Heart left ventricle (tissue), 16 donors: ENCODE measurements at regions not wholly inside any gene's neighbourhood (a gene's known extent, or its start where the extent isn't known, plus 50 kb on each side); places are given as distances from the start of the nearest gene placed in this dataset.

Experiments used
- ATAC-seq, 4 donors: fragments of 200-7000 bp; cut with Tn5 transposase; one replicate each; pipeline ENCODE4 v1.9.1; 2020 to 2022; ENCODE audit warnings: moderate library complexity in 4 of 4, mild to moderate bottlenecking in 3 of 4, moderate number of reproducible peaks in 1 of 4
- DNase-seq, 5 donors: peaks; one replicate each; pipeline ENCODE4 v3.0.0-alpha.2; 2020
- H3K27ac ChIP-seq, 12 donors: fragments of 200-600 bp; sonication (generic) in 4 of 12; one replicate each; pipeline versions ENCODE4 v1.5.0 to v1.8.0; 2016 to 2022; ENCODE audit warnings: mild to moderate bottlenecking in 2 of 12
- H3K27me3 ChIP-seq, 9 donors: fragments of 200-600 bp; sonication (generic) in 2 of 9; one replicate each; pipeline versions ENCODE4 v1.5.1 to v1.8.0; 2016 to 2022; ENCODE audit warnings: mild to moderate bottlenecking in 3 of 9
- H3K36me3 ChIP-seq, 9 donors: fragments of 200-600 bp; sonication (generic) in 2 of 9; one replicate each; pipeline versions ENCODE4 v1.5.0 to v1.8.0; 2018 to 2022; ENCODE audit warnings: mild to moderate bottlenecking in 2 of 9
- H3K4me1 ChIP-seq, 12 donors: fragments of 200-600 bp; sonication (generic) in 4 of 12; one replicate each; pipeline versions ENCODE4 v1.5.0 to v1.8.0; 2016 to 2022; ENCODE audit warnings: mild to moderate bottlenecking in 3 of 12
- H3K4me3 ChIP-seq, 12 donors: fragments of 200-600 bp; sonication (generic) in 4 of 12; one replicate each; pipeline versions ENCODE4 v1.5.0 to v1.8.0; 2017 to 2022; ENCODE audit warnings: mild to moderate bottlenecking in 9 of 12, moderate library complexity in 4 of 12
- H3K9me3 ChIP-seq, 12 donors: fragments of 200-600 bp; sonication (generic) in 4 of 12; one replicate each; pipeline versions ENCODE4 v1.5.0 to v1.8.0; 2016 to 2022; ENCODE audit warnings: mild to moderate bottlenecking in 1 of 12
- CTCF ChIP-seq, 12 donors: fragments of 200-600 bp; sonication (generic) in 4 of 12; IDR thresholded peaks; one replicate each; pipeline versions ENCODE4 v1.5.0 to v1.8.0; 2018 to 2022; ENCODE audit warnings: antibody characterized with exemption in 12 of 12, mild to moderate bottlenecking in 5 of 12
- POLR2A ChIP-seq, 2 donors: fragments of 450-650 bp; IDR thresholded peaks; one replicate each; pipeline ENCODE4 v1.6.1; 2017; ENCODE audit warnings: antibody characterized with exemption in 2 of 2, mild to moderate bottlenecking in 2 of 2, moderate library complexity in 2 of 2
- WGBS, 4 donors: extraction: QIAGEN DNeasy Blood & Tissue Kit in 2 of 4; methylation state at CpG; one replicate each; pipeline versions ENCODE4 v1.1.5 to v1.1.7; 2013 to 2018; 5-methylcytosine and 5-hydroxymethylcytosine counted together
- intact Hi-C, 10 donors: fragments of 100-400 bp; cut with DNase I; formaldehyde crosslinking; loops; one replicate each; pipeline versions ENCODE4 v1.11.1 to v1.14.2; 2022
- donor health status: ischemic (EF 13 %, LVEDD 7.1; RV severe dilation, severe dysfunction).
- donor health status: healthy with polysubstance abuse.
- donor health status: DM: no; HTN: yes; CAD: no.
- donor health status: DM: no; HTN: no; CAD: no.
- donor health status: ischemic (EF 25% LVEDD 6.9; RV normal size, moderate dysfunction).
- donor health status: ischemic (EF 25% LVEDD 5.7; RV mildly dilated, moderate dysfunction).
- donor health status: healthy.
- donor health status: DM: yes; HTN: yes; CAD: no.
- donor health status: ischemic (EF 35%, LVEDD 5.7; RV mildly dilated, moderate dysfunction).
- donor health status: nonischemic (EF 11% LVEDD 7.7; RV severe dilation, severe dysfunction).
- donor health status: DM: yes; HTN: yes; CAD: no.
- donor health status: PGD.
- donor health status: ischemic (EF 29% LVEDD 5.4; RV normal size, mild dysfunction).
- donor health status: nonischemic (EF 23%, LVEDD 6.1; RV moderate dilation, normal function).

GRCh38 chr10:84943541-84943940 lies 615.2 kb downstream of the CCSER2 start:
- DNase-seq (no peak), ATAC-seq (no peak)
- H3K36me3 ChIP-seq: no peaks in the 10 kb centered on the region
- WGBS, 4 donors: 80 to 86% (median 82%) methylated on average over 1 of the region's 1 CpG
- H3K4me3 ChIP-seq: no peak overlapping the region
- intact Hi-C loops: no loop called here
- no peak overlapping the region for H3K27ac ChIP-seq
- H3K4me1 ChIP-seq: peaks cover 0 to 7% (median 0%) of the 10 kb centered on the region in 12 donors
- no peaks in the 10 kb centered on the region for H3K9me3 ChIP-seq
- TF ChIP-seq POLR2A (IDR thresholded peaks at IDR 0.05) (no peak), CTCF (IDR thresholded peaks at IDR 0.05) (no peak)
- H3K27me3 ChIP-seq: no peaks in the 10 kb centered on the region

- Histone ChIP-seq H3K27ac (no peak overlapping the region), H3K27me3 (no peaks in the 10 kb centered on the region), H3K36me3 (no peaks in the 10 kb centered on the region), H3K4me3 (no peak overlapping the region), H3K9me3 (no peaks in the 10 kb centered on the region), H3K4me1 (peaks cover 0 to under 1% (median 0%) of the 10 kb centered on the region in 12 donors)
- 30 to 58% (median 37%) methylated on average over 1 of the region's 1 CpG for WGBS, 4 donors
- no peak for DNase-seq
- TF ChIP-seq POLR2A (IDR thresholded peaks at IDR 0.05) (no peak), CTCF (IDR thresholded peaks at IDR 0.05) (no peak)
- intact Hi-C loops: no loop called here
- no peak for ATAC-seq
These were observed 615.8 kb downstream of the CCSER2 start for GRCh38 chr10:84944187-84944586.

GRCh38 chr10:84945791-84946190 lies 617.4 kb downstream of the CCSER2 start:
- Histone ChIP-seq H3K36me3 (no peaks in the 10 kb centered on the region), H3K4me1 (no peaks in the 10 kb centered on the region), H3K27me3 (no peaks in the 10 kb centered on the region), H3K4me3 (no peak overlapping the region), H3K27ac (no peak overlapping the region), H3K9me3 (no peaks in the 10 kb centered on the region)
- no peak for DNase-seq
- ATAC-seq: no peak
- 29 to 44% (median 37%) methylated on average over 1 of the region's 1 CpG for WGBS, 4 donors
- intact Hi-C loops: no loop called here
- no peak for TF ChIP-seq CTCF (IDR thresholded peaks at IDR 0.05)
- no peak for TF ChIP-seq POLR2A (IDR thresholded peaks at IDR 0.05)

- H3K27me3 ChIP-seq: no peaks in the 10 kb centered on the region
- no peak for ATAC-seq
- TF ChIP-seq POLR2A (IDR thresholded peaks at IDR 0.05) (no peak), CTCF (IDR thresholded peaks at IDR 0.05) (no peak)
- WGBS, 4 donors: 77 to 83% (median 81%) methylated on average over 3 of the region's 3 CpGs
- no peaks in the 10 kb centered on the region for H3K9me3 ChIP-seq
- no peak overlapping the region for H3K4me3 ChIP-seq
- no peak overlapping the region for H3K27ac ChIP-seq
- DNase-seq: no peak
- H3K4me1 ChIP-seq: no peaks in the 10 kb centered on the region
- no peaks in the 10 kb centered on the region for H3K36me3 ChIP-seq
- intact Hi-C loops: no loop called here
These were observed 618.5 kb downstream of the CCSER2 start for GRCh38 chr10:84946904-84947303.
